Liver (tissue), 2 donors: ENCODE measurements at regions not wholly inside any gene's neighbourhood (a gene's known extent, or its start where the extent isn't known, plus 50 kb on each side); places are given as distances from the start of the nearest gene placed in this dataset.

ENCODE experiments used
- FOXA1 ChIP-seq: IDR thresholded peaks from 2 replicates; pipeline ENCODE4 v1.6.1; 2016; ENCODE audit warnings: antibody characterized with exemption
- TF ChIP-seq, protein P1 (sequence below): fragments of 150-350 bp; IDR thresholded peaks from 2 replicates; pipeline ENCODE4 v1.5.1; 2017; ENCODE audit warnings: improper control_type of control experiment, low read depth, low read length; ENCODE audit not compliant: missing input control
- donor health status: healthy.

DNA sequence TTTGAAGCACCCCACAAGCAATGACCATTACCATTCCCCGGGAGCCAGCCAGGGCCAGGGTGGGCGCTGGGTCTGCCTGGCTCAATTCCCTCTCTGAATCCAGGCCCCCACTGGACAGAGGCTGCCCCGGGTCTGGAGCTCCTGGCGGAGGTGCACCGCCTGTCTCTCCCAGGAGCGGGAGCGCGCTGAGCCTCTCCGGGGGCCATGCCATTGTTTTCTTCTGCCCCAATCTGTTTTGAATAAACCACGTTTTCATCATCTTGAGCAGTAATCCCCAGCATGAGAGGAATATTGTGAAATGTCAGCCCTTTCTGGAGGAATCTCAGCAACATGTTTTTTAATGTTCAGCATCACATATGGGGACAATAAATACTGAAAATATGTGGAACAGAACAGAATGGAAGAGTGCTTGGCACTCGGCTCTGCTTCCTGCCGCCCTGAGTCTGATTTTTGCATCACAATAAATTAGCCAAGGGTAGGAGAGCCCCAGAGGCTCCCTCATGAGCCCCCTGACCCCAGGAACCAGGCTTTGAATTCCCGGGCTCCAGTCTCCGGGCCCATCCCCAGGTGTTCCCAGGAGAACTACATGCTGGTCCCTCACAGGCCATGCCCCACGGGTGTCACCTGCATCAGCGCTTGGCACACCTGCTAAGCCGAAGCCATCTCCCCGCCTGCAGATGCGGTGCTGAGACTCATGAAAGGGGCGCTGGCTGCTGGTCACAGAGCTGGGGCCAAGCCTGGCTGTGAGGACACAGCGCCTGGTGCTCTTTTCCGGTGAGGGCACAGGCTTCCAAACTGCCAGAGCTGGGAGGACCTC, 88.8 kb downstream of the INHBB start:
- TF ChIP-seq, protein P1, sequence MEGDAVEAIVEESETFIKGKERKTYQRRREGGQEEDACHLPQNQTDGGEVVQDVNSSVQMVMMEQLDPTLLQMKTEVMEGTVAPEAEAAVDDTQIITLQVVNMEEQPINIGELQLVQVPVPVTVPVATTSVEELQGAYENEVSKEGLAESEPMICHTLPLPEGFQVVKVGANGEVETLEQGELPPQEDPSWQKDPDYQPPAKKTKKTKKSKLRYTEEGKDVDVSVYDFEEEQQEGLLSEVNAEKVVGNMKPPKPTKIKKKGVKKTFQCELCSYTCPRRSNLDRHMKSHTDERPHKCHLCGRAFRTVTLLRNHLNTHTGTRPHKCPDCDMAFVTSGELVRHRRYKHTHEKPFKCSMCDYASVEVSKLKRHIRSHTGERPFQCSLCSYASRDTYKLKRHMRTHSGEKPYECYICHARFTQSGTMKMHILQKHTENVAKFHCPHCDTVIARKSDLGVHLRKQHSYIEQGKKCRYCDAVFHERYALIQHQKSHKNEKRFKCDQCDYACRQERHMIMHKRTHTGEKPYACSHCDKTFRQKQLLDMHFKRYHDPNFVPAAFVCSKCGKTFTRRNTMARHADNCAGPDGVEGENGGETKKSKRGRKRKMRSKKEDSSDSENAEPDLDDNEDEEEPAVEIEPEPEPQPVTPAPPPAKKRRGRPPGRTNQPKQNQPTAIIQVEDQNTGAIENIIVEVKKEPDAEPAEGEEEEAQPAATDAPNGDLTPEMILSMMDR, result no peak
- TF ChIP-seq FOXA1, result no peak
